ENCODE measurements at regions not wholly inside any gene's neighbourhood (a gene's known extent, or its start where the extent isn't known, plus 50 kb on each side); places are given as distances from the start of the nearest gene placed in this dataset.

GRCh38 chr16:61540216-61540615 lies 496.0 kb downstream of the CDH8 start:
- no peak overlapping the region for H2AFZ ChIP-seq (ENCODE audit: low read depth)
- no peak overlapping the region for H3K4me3 ChIP-seq (ENCODE audit: low read depth in 2 of 2, low read length in 1 of 2)
- H3K4me1 ChIP-seq (ENCODE audit: control insufficient read depth in 1 of 2, insufficient read depth in 2 of 2, low read depth in 1 of 2, low read length in 1 of 2), result no peaks in the 10 kb centered on the region
- no peaks in the 10 kb centered on the region for H4K20me1 ChIP-seq (ENCODE audit: insufficient read depth)
- H3K9me2 ChIP-seq, result no peaks in the 10 kb centered on the region
- H3K4me2 ChIP-seq, result no peak overlapping the region
- no peaks in the 10 kb centered on the region for H3K27me3 ChIP-seq (ENCODE audit: insufficient read depth)
- no peaks in the 10 kb centered on the region for H3K36me3 ChIP-seq (replicated peaks in 1 of 2; ENCODE audit: control insufficient read depth in 1 of 2, insufficient read depth in 2 of 2, low read length in 1 of 2)
- H3K9me3 ChIP-seq, result no peaks in the 10 kb centered on the region
- no peak for TF ChIP-seq EZH2phosphoT487 (IDR thresholded peaks at IDR 0.05; ENCODE audit: borderline replicate concordance, low read depth)
- TF ChIP-seq, protein P1, sequence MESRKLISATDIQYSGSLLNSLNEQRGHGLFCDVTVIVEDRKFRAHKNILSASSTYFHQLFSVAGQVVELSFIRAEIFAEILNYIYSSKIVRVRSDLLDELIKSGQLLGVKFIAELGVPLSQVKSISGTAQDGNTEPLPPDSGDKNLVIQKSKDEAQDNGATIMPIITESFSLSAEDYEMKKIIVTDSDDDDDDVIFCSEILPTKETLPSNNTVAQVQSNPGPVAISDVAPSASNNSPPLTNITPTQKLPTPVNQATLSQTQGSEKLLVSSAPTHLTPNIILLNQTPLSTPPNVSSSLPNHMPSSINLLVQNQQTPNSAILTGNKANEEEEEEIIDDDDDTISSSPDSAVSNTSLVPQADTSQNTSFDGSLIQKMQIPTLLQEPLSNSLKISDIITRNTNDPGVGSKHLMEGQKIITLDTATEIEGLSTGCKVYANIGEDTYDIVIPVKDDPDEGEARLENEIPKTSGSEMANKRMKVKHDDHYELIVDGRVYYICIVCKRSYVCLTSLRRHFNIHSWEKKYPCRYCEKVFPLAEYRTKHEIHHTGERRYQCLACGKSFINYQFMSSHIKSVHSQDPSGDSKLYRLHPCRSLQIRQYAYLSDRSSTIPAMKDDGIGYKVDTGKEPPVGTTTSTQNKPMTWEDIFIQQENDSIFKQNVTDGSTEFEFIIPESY (IDR thresholded peaks at IDR 0.05; ENCODE audit: borderline replicate concordance, low read depth), result no peak
- TF ChIP-seq RFX5 (IDR thresholded peaks at IDR 0.05; ENCODE audit: low read length), result no peak
- TF ChIP-seq GABPA (IDR thresholded peaks at IDR 0.05; ENCODE audit: low read depth), result no peak
- no peak for TF ChIP-seq YY1 (IDR thresholded peaks at IDR 0.05; ENCODE audit: low read depth)
- TF ChIP-seq FOXM1 (IDR thresholded peaks at IDR 0.05; ENCODE audit: low read depth), result no peak
- no peak for TF ChIP-seq FOXJ3 (CRISPR knock-in tag; IDR thresholded peaks at IDR 0.05)
- TF ChIP-seq POLR2AphosphoS5 (IDR thresholded peaks at IDR 0.05; ENCODE audit: low read depth, low read length), result no peak
- no peak for TF ChIP-seq USF1 (IDR thresholded peaks at IDR 0.05; ENCODE audit: borderline replicate concordance, low read depth)
- TF ChIP-seq CHD2 (IDR thresholded peaks at IDR 0.05; ENCODE audit: low read length, partially characterized antibody), result no peak
- TF ChIP-seq MEF2A (IDR thresholded peaks at IDR 0.05; ENCODE audit: borderline replicate concordance, low read depth), result no peak
- no peak for TF ChIP-seq TEAD4 (IDR thresholded peaks at IDR 0.05; ENCODE audit: borderline replicate concordance, insufficient read depth)
- no peak for TF ChIP-seq TAF1 (IDR thresholded peaks at IDR 0.05; ENCODE audit: borderline replicate concordance, low read depth, low read length)
- TF ChIP-seq FOSL2 (IDR thresholded peaks at IDR 0.05; ENCODE audit: borderline replicate concordance, low read depth), result no peak
- no peaks in the 10 kb centered on the region for H3K79me2 ChIP-seq (ENCODE audit: insufficient read depth)
- 10% methylated on average over 3 of the region's 3 CpGs for WGBS (ENCODE audit: low lambda C conversion rate)
- POLR2A ChIA-PET, result no interaction called here
- DNase-seq, result no peak
- CTCF ChIA-PET, result no interaction called here
- H3K27ac ChIP-seq (ENCODE audit: low read depth in 2 of 2, low read length in 1 of 2), result no peak overlapping the region
- H3K9ac ChIP-seq, result no peak overlapping the region
- H3F3A ChIP-seq (replicated peaks; ENCODE audit: insufficient read depth), result no peaks in the 10 kb centered on the region

DNA sequence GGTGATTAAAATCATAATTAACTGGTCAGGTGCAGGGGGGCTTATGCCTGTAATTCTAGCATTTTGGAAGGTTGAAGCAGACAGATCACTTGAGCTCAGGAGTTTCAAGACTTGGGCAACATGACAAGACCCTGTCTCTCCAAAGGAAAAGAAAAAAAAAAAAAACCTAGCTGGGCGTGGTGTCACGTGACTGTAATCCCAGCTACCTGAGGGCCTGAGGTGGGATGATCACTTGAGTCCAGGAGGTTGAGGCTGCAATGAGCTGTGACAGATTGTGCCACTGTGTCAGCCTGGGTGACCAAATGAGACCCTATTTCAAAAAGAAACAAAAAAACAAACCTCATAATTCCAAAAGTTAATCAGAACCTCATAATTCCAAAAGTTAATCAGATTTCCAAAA lies 505.5 kb downstream of the CDH8 start:
- CTCF ChIA-PET, result interaction anchor here (0.7 kb wide), 1 partner anchor 15 kb away, joined by 3 read pairs; no protein-coding TSS in a partner anchor
- Histone ChIP-seq H3K27me3 (ENCODE audit: insufficient read depth) (no peaks in the 10 kb centered on the region), H3K9me2 (no peaks in the 10 kb centered on the region), H3K9me3 (0 out of 2 replicates have a peak, but pooled peaks cover 6% of the 10 kb centered on the region), H3F3A (replicated peaks; ENCODE audit: insufficient read depth) (no peaks in the 10 kb centered on the region), H3K9ac (no peak overlapping the region), H3K27ac (ENCODE audit: low read depth in 2 of 2, low read length in 1 of 2) (no peak overlapping the region), H3K4me1 (ENCODE audit: control insufficient read depth in 1 of 2, insufficient read depth in 2 of 2, low read depth in 1 of 2, low read length in 1 of 2) (no peaks in the 10 kb centered on the region), H3K4me3 (ENCODE audit: low read depth in 2 of 2, low read length in 1 of 2) (no peak overlapping the region), H4K20me1 (ENCODE audit: insufficient read depth) (no peaks in the 10 kb centered on the region), H2AFZ (ENCODE audit: low read depth) (no peak overlapping the region), H3K79me2 (ENCODE audit: insufficient read depth) (no peaks in the 10 kb centered on the region), H3K4me2 (no peak overlapping the region), H3K36me3 (replicated peaks in 1 of 2; ENCODE audit: control insufficient read depth in 1 of 2, insufficient read depth in 2 of 2, low read length in 1 of 2) (no peaks in the 10 kb centered on the region)
- TF ChIP-seq FOXJ3 (CRISPR knock-in tag; IDR thresholded peaks at IDR 0.05), result no peak
- no peak for TF ChIP-seq GATA2 (CRISPR knock-in tag; IDR thresholded peaks at IDR 0.05)
- TF ChIP-seq RCOR1 (IDR thresholded peaks at IDR 0.05; ENCODE audit: low read length), result no peak
- TF ChIP-seq MXI1 (IDR thresholded peaks at IDR 0.05; ENCODE audit: low read depth, low read length), result no peak
- TF ChIP-seq RFX5 (IDR thresholded peaks at IDR 0.05; ENCODE audit: low read length), result no peak
- TF ChIP-seq USF2 (IDR thresholded peaks at IDR 0.05; ENCODE audit: borderline replicate concordance, low read depth, low read length), result no peak
- TF ChIP-seq SMC3 (IDR thresholded peaks at IDR 0.05; ENCODE audit: low read depth, low read length), result no peak
- TF ChIP-seq, protein P2, sequence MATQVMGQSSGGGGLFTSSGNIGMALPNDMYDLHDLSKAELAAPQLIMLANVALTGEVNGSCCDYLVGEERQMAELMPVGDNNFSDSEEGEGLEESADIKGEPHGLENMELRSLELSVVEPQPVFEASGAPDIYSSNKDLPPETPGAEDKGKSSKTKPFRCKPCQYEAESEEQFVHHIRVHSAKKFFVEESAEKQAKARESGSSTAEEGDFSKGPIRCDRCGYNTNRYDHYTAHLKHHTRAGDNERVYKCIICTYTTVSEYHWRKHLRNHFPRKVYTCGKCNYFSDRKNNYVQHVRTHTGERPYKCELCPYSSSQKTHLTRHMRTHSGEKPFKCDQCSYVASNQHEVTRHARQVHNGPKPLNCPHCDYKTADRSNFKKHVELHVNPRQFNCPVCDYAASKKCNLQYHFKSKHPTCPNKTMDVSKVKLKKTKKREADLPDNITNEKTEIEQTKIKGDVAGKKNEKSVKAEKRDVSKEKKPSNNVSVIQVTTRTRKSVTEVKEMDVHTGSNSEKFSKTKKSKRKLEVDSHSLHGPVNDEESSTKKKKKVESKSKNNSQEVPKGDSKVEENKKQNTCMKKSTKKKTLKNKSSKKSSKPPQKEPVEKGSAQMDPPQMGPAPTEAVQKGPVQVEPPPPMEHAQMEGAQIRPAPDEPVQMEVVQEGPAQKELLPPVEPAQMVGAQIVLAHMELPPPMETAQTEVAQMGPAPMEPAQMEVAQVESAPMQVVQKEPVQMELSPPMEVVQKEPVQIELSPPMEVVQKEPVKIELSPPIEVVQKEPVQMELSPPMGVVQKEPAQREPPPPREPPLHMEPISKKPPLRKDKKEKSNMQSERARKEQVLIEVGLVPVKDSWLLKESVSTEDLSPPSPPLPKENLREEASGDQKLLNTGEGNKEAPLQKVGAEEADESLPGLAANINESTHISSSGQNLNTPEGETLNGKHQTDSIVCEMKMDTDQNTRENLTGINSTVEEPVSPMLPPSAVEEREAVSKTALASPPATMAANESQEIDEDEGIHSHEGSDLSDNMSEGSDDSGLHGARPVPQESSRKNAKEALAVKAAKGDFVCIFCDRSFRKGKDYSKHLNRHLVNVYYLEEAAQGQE (IDR thresholded peaks at IDR 0.05; ENCODE audit: low read depth, low read length), result no peak
- DNase-seq, result no peak
- 12% methylated on average over 2 of the region's 2 CpGs for WGBS (ENCODE audit: low lambda C conversion rate)
- POLR2A ChIA-PET, result no interaction called here

Measured in SK-N-SH (cell line).